ENCODE measurements at regions not wholly inside any gene's neighbourhood (a gene's known extent, or its start where the extent isn't known, plus 50 kb on each side); places are given as distances from the start of the nearest gene placed in this dataset.

DNA sequence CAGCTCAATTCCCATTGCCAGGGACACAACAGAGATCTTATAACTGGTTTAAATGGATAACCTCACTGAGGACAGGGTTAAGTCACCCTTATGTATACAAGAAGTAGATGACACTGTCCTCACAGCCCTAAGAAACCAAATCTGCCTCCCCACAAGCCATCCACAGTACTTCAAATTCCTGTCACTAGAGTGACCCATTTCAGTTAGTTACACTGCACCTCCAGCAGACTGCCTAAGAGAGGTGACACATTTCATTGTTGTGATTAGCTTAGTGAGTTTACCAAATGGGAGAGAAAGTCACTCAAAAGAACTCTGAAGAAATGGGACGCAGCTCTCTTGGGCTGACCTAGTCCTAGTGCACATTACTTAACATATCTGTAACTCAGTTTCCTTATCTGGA is 53.6 kb upstream of the HTR1A start:
- no peak overlapping the region for H4K8ac ChIP-seq (ENCODE audit: low read length)
- H3K23ac ChIP-seq (ENCODE audit: low read length in 2 of 2) = no peak overlapping the region
- H3K14ac ChIP-seq (ENCODE audit: low read length in 2 of 2) = no peak overlapping the region
- no peaks in the 10 kb centered on the region for H3K9me3 ChIP-seq (ENCODE audit: control insufficient read depth, low read length)
- no peak overlapping the region for H3K4ac ChIP-seq (ENCODE audit: low read depth in 1 of 2, low read length in 2 of 2)
- no peak overlapping the region for H3K27ac ChIP-seq (ENCODE audit: low read length, poor library complexity, severe bottlenecking)
- no peak overlapping the region for H3K4me2 ChIP-seq (ENCODE audit: low read length, poor library complexity, severe bottlenecking)
- H3K79me1 ChIP-seq (replicated peaks; ENCODE audit: low read length, poor library complexity, severe bottlenecking) = no peaks in the 10 kb centered on the region
- no peak overlapping the region for H2BK12ac ChIP-seq (ENCODE audit: low read length in 2 of 2)
- no peaks in the 10 kb centered on the region for H3K27me3 ChIP-seq (ENCODE audit: control insufficient read depth in 1 of 2, insufficient read depth in 1 of 2, low read length in 2 of 2)
- no peaks in the 10 kb centered on the region for H3K4me1 ChIP-seq (ENCODE audit: control insufficient read depth, insufficient read depth, low read depth, low read length)
- no peak overlapping the region for H2BK5ac ChIP-seq (ENCODE audit: low read depth, low read length, poor library complexity, severe bottlenecking)
- DNase-seq = no peak
- no peak overlapping the region for H3K4me3 ChIP-seq (ENCODE audit: insufficient read depth in 1 of 2, low read depth in 1 of 2, low read length in 2 of 2)
- no peak overlapping the region for H3K18ac ChIP-seq (ENCODE audit: low read depth in 1 of 2, low read length in 2 of 2)
- no peak overlapping the region for H2BK120ac ChIP-seq (ENCODE audit: low read depth, low read length)
- H2AFZ ChIP-seq (ENCODE audit: low read depth, low read length) = no peak overlapping the region
- H2AK5ac ChIP-seq (ENCODE audit: low read length, severe bottlenecking) = no peak overlapping the region
- H2BK15ac ChIP-seq (ENCODE audit: low read depth, poor library complexity, severe bottlenecking) = no peak overlapping the region
- WGBS = no CpG with 5 or more reads among the region's 1 CpG
- no peaks in the 10 kb centered on the region for H3K36me3 ChIP-seq (ENCODE audit: control insufficient read depth in 1 of 2, insufficient read depth in 2 of 2, low read depth in 1 of 2, low read length in 2 of 2)
- no peak overlapping the region for H3K9ac ChIP-seq (ENCODE audit: low read length)
- no peak overlapping the region for H4K91ac ChIP-seq (ENCODE audit: low read length)
